ENCODE measurements at regions not wholly inside any gene's neighbourhood (a gene's known extent, or its start where the extent isn't known, plus 50 kb on each side); places are given as distances from the start of the nearest gene placed in this dataset.

GRCh38 chr9:129400001-129400970 is 220.6 kb downstream of the C9orf50 start:
- DNase-seq (ENCODE audit: unreplicated experiment), result no peak
- ChIA-PET POLR2A (interaction anchor here (0.5 to 1.0 kb wide), 2 partner anchors 25 to 95 kb away, joined by 3 to 4 read pairs; no protein-coding TSS in a partner anchor), CTCF (interaction anchor here (0.6 kb wide), 1 partner anchor 10 kb away, joined by 3 read pairs; no protein-coding TSS in a partner anchor)
- Mint-ChIP-seq H3K36me3 (ENCODE audit: insufficient read depth, unreplicated experiment) (no peaks in the 10 kb centered on the region), H3K27ac (ENCODE audit: low read depth, unreplicated experiment) (no peak overlapping the region), H3K9me3 (ENCODE audit: unreplicated experiment) (no peaks in the 10 kb centered on the region), H3K4me3 (ENCODE audit: unreplicated experiment) (no peak overlapping the region), H3K4me1 (ENCODE audit: insufficient read depth, unreplicated experiment) (no peaks in the 10 kb centered on the region), H3K27me3 (ENCODE audit: insufficient read depth, unreplicated experiment) (no peaks in the 10 kb centered on the region)
- intact Hi-C loops (cut with micrococcal nuclease), result no loop called here
- TF ChIP-seq CTCF (IDR thresholded peaks at IDR 0.05; ENCODE audit: unreplicated experiment), result no peak
- no TSS peak for BruUV-seq (replicated peaks)

GRCh38 chr9:129399634-129399990 is 221.3 kb downstream of the C9orf50 start:
- Mint-ChIP-seq H3K27me3 (ENCODE audit: insufficient read depth, unreplicated experiment) (no peaks in the 10 kb centered on the region), H3K36me3 (ENCODE audit: insufficient read depth, unreplicated experiment) (no peaks in the 10 kb centered on the region), H3K4me1 (ENCODE audit: insufficient read depth, unreplicated experiment) (no peaks in the 10 kb centered on the region), H3K4me3 (ENCODE audit: unreplicated experiment) (no peak overlapping the region), H3K9me3 (ENCODE audit: unreplicated experiment) (no peaks in the 10 kb centered on the region), H3K27ac (ENCODE audit: low read depth, unreplicated experiment) (no peak overlapping the region)
- ChIA-PET CTCF (interaction anchor here (0.6 kb wide), 1 partner anchor 9 kb away, joined by 3 read pairs; no protein-coding TSS in a partner anchor), POLR2A (interaction anchor here (0.5 kb wide), 1 partner anchor 24 kb away, joined by 3 read pairs; no protein-coding TSS in a partner anchor)
- no TSS peak for BruUV-seq (replicated peaks)
- TF ChIP-seq CTCF (IDR thresholded peaks at IDR 0.05; ENCODE audit: unreplicated experiment), result no peak
- DNase-seq (ENCODE audit: unreplicated experiment), result no peak
- intact Hi-C loops (cut with micrococcal nuclease), result no loop called here

GRCh38 chr9:129398961-129399633 is 221.0 kb upstream of the IER5L start:
- CTCF ChIA-PET, result interaction anchor here (0.6 kb wide), 2 partner anchors 9 to 17 kb away, joined by 3 to 4 read pairs; no protein-coding TSS in a partner anchor
- Mint-ChIP-seq H3K36me3 (ENCODE audit: insufficient read depth, unreplicated experiment) (no peaks in the 10 kb centered on the region), H3K27me3 (ENCODE audit: insufficient read depth, unreplicated experiment) (no peaks in the 10 kb centered on the region), H3K27ac (ENCODE audit: low read depth, unreplicated experiment) (no peak overlapping the region), H3K4me3 (ENCODE audit: unreplicated experiment) (no peak overlapping the region), H3K4me1 (ENCODE audit: insufficient read depth, unreplicated experiment) (no peaks in the 10 kb centered on the region), H3K9me3 (ENCODE audit: unreplicated experiment) (no peaks in the 10 kb centered on the region)
- no peak for DNase-seq (ENCODE audit: unreplicated experiment)
- intact Hi-C loops (cut with micrococcal nuclease), result no loop called here
- POLR2A ChIA-PET, result no interaction called here
- TF ChIP-seq CTCF (IDR thresholded peaks at IDR 0.05; ENCODE audit: unreplicated experiment), result no peak
- no TSS peak for BruUV-seq (replicated peaks)

Measured in MCF 10A (cell line).